Left colon (tissue), 2 donors: ENCODE measurements at regions not wholly inside any gene's neighbourhood (a gene's known extent, or its start where the extent isn't known, plus 50 kb on each side); places are given as distances from the start of the nearest gene placed in this dataset.
A peak's percentile ranks its signal among the peaks of the same experiment; 100 is the strongest.

ENCODE experiments used
- ATAC-seq: fragments of 200-7000 bp; cut with Tn5 transposase; one replicate; pipeline ENCODE4 v1.9.1; 2020; ENCODE audit warnings: mild to moderate bottlenecking, moderate library complexity
- DNase-seq, 2 donors: peaks; one replicate each; pipeline ENCODE4 v3.0.0-alpha.2; 2020
- intact Hi-C, 2 donors: fragments of 100-400 bp; cut with DNase I in 1 of 2; cut with micrococcal nuclease in 1 of 2; formaldehyde crosslinking; loops; one replicate each; pipeline versions ENCODE4 v1.11.2 to v1.14.0; 2022; cut with DNase I, micrococcal nuclease
- donor health status: DM: no; HTN: no; CAD: no.
- donor health status: DM: yes; HTN: yes; CAD: no.

DNA sequence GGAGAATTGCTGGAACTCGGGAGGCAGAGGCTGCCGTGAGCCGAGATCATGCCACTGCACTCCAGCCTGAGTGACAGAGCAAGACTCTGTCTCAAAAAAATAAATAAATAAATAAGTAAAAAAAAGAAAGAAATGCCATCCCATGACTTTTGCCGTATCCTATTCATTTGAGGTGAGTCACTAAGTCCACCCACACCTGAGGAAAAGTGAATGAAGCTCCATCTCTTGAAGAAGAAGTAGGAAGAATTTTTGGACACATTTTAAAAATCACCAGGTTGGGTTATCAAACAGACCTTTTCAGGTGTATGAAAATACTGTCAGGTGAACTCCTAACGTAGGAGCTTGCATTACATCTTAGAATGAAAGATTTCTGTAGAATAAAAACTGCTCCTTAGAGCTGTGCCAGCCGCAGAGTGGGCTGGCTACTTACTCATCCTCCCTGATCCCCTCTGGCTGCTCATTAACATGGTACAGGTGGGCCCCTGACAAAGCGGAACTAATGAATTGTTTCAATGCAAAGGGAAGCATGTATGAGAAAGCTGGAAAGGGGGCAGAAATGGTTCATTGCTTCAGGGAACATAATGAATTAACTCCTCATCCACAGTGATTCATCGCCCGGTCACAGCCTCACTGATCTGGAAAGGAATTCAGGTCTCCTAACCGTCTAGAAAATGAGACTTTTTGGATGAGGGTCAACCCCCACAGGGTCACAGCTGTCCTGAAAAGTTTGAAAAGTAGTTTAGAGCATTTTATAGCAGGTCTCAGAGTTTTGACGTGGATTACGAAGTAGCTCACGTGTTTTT lies 191.4 kb downstream of the SPP2 start:
- intact Hi-C loops = no loop called here
- ATAC-seq (no peak), DNase-seq (no peak)

DNA sequence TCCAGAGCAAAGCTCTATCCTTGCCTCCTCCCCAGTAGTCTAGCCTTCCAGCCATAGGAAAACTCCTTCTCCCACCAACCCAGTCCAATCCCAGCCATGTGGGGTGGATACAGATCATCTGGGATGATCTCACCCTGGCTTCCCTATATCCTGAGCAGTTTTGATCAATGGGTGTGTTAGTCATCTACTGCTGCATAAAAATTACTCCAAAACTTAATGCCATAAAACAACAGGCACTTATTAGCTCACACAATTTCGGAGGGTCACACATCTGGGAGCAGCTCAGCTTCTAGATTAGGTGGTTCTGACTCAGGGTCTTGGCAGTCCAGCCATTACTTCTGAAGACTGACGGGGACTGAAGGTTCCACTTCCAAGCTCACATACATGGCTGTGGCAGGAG lies 190.4 kb downstream of the SPP2 start:
- DNase-seq (no peak), ATAC-seq (no peak)
- intact Hi-C loops = no loop called here

GRCh38 chr2:234235191-234235590 lies 184.7 kb downstream of the SPP2 start:
- ATAC-seq (no peak), DNase-seq (no peak)
- intact Hi-C loops = no loop called here

GRCh38 chr2:234231460-234231859 lies 181.0 kb downstream of the SPP2 start:
- intact Hi-C loops = no loop called here
- ATAC-seq (no peak), DNase-seq (no peak)

DNA sequence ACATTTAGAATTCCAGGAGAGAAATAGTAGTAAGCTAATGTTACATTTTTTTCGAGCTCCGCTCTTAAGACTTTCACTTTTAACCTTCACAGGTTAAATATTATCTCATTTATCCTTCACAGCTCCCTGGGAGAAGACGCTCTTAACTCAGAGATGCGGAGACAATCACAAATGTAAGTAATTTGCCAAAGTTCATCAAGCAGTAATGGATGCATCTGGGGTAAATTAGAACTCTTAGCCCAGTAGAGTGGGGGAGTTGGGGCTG lies 168.5 kb downstream of the SPP2 start:
- ATAC-seq (no peak), DNase-seq (no peak)
- intact Hi-C loops = no loop called here

GRCh38 chr2:234218266-234219045 lies 168.0 kb downstream of the SPP2 start:
- intact Hi-C loops = no loop called here
- ATAC-seq (peak; percentile 70), DNase-seq (peak in 1 of 2 donors; percentile 25)

GRCh38 chr2:234212534-234212933 lies 162.0 kb downstream of the SPP2 start:
- DNase-seq = no peak
- peak; percentile 64 for ATAC-seq

GRCh38 chr2:234211797-234212196 lies 161.3 kb downstream of the SPP2 start:
- DNase-seq (no peak), ATAC-seq (peak; percentile 86)
- intact Hi-C loops = no loop called here

More at GRCh38 chr2:234212534-234212933, 162.0 kb downstream of the SPP2 start:
- intact Hi-C loops = no loop called here

GRCh38 chr2:234206738-234207137 lies 156.2 kb downstream of the SPP2 start:
- intact Hi-C loops = no loop called here
- DNase-seq = no peak
- no peak for ATAC-seq

DNA sequence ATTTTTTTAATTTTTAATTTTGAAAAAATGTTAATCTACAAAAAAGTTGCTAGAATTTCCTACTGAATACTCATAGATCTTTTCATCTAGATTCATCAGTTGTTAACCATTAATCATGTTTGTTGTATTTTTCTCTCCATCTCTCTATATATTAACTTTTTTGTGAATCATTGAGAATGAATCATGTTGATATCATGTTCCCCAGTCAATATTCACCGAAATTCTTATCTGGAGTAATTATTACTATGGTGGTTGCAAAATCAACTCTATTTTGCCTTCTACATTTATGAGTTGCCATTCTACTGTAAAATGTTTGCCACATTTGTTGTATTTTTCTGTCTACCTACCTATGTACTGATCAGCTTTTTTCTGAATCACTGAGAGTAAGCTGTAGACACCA lies 154.0 kb downstream of the SPP2 start:
- intact Hi-C loops = no loop called here
- ATAC-seq = no peak
- DNase-seq = no peak

DNA sequence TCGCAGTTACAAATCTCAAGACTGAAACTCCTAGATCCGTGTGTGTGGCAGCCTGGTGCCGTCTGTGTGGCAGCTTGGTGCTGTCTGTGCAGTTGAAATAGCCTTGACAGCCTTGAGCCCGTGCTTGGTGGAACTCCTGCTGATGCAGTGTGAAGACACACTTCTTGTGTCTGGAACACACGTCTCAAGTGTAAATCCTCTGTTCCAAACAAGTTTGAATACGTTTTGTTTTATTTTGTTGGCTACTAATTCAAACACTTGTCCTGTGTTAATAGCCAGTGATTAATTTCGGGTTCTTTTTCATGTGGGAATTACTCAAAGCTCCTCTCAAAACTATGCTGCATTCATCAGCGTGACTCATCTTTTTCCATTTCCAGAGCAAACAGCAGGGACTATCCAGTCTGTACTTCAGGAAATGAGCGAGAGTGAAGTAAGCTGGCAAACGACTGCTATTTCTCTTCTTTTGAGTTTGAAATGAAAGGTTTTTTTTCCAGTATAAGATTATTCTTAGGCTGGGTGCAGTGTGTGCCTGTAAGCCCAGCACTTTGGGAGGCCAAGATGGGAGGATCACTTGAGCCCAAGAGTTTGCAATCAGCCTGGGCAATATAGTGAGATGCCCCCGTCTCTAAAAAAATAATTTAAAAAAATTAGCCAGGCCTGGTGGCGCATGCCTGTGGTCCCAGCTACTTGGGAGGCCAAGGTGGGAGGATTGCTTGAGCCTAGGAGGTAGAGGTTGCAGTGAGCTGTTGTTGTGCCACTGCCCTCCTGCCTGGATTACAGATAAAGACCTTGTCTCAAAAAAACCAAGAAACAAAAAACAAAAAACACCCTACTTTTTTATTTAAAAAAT lies 152.9 kb downstream of the SPP2 start:
- intact Hi-C loops = no loop called here
- DNase-seq (no peak), ATAC-seq (no peak)

GRCh38 chr2:234202601-234203000 lies 152.1 kb downstream of the SPP2 start:
- DNase-seq (no peak), ATAC-seq (no peak)
- intact Hi-C loops = no loop called here

- intact Hi-C loops = no loop called here
- no peak for ATAC-seq
- no peak for DNase-seq
Measured at GRCh38 chr2:234199996-234200395, 149.5 kb downstream of the SPP2 start.

DNA sequence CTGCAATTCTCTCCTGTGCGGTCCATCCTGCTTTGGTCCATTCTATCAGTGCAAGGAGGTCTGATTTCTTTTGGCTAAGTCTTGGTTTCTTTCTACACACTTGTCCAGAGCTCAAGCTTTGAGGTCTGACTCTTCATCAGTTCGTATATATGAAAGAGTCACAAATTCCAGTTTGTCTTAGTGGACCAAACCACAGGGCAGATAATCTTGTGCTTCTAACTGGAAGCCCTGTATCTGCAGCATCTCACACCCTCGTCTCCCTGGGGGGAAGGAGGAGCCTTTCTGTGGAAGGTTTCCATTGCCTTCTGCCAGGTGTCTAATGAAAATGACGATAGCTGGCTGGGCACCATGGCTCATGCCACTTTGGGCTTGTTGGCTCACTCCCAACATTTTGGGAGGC lies 148.5 kb downstream of the SPP2 start:
- intact Hi-C loops = no loop called here
- ATAC-seq (no peak), DNase-seq (no peak)

- DNase-seq (no peak), ATAC-seq (no peak)
- intact Hi-C loops = no loop called here
Measured at GRCh38 chr2:234195516-234195915, 145.0 kb downstream of the SPP2 start.

DNA sequence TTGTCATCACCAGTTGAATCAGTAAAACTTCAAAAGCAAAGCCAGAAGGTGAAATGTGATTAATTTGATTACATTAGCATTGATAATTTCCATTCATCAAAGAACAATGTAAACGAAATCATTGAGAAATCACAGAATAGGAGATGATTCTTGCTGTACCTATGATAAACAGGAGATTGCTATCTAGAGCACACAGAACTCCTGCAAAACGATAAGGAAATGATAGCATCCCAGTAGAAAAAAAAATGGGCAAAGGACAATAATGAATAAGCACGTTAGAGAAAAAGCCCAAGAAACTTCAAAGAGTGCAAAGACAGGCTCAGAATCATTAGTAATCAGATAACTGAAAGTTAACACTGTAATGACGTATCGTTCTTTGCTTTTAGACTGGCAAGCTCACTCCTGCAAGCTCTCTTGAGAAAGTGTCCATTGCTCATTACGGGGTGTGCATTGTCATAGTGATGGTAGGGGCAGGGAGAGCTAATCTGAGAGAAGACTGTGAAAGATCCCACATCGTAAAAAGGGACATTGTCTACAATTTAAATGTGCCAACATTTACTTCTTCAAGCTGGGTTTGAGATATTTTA lies 143.6 kb downstream of the SPP2 start:
- DNase-seq (no peak), ATAC-seq (no peak)
- intact Hi-C loops = no loop called here

DNA sequence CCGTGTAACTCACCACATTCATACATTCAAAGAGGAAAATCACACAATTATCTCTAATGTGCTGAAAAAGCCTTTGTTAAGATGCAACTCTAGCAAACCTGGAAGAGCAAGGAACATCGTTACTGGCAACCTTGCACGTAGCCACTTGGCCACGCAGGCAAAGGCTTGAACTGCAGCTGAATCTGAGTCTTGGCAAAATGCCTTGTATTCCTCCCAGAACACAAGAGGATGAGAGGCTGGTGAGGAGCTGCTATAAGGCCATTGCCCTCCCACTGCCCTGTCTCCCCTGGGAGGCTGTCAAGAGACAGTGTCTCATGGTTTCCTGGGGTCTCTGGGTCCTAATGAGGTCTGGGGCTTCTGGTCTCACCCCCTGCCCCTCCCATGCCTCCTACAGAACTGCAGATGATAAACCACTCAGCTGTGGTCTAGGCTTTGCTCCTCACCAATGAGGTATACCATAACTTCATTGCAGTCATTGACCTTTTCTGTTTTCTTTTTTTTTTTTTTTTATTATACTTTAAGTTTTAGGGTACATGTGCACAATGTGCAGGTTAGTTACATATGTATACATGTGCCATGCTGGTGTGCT lies 141.4 kb downstream of the SPP2 start:
- no peak for DNase-seq
- no peak for ATAC-seq
- intact Hi-C loops = no loop called here

DNA sequence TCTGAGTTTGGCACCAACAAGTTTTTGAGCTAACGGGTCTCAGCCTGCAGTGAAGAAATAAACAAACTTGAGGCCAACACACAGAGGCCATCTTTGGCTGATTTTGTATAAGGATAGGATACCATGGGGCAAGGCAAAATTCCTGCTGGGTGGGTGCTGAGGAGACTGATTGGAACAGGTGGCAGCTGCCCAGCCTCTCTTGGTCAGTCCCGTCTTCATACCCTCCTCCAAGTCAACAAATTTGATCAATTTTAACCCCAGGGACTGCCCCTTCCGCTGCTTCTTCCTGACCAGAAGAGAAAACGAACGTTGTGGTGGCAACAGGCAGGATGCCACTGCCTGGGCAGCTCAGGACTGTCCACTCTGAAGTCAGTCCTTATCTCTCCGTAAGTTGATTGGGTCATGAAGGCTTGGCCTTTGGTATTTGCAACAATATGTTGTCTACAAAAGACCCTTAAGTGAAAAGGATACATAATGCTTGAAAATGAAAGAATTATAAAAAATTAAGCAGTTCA lies 139.3 kb downstream of the SPP2 start:
- ATAC-seq (no peak), DNase-seq (no peak)
- intact Hi-C loops = no loop called here

- no peak for DNase-seq
- ATAC-seq = no peak
- intact Hi-C loops = no loop called here
Measured at GRCh38 chr2:234189230-234189629, 138.7 kb downstream of the SPP2 start.
